ENCODE measurements at regions not wholly inside any gene's neighbourhood (a gene's known extent, or its start where the extent isn't known, plus 50 kb on each side); places are given as distances from the start of the nearest gene placed in this dataset.

DNA sequence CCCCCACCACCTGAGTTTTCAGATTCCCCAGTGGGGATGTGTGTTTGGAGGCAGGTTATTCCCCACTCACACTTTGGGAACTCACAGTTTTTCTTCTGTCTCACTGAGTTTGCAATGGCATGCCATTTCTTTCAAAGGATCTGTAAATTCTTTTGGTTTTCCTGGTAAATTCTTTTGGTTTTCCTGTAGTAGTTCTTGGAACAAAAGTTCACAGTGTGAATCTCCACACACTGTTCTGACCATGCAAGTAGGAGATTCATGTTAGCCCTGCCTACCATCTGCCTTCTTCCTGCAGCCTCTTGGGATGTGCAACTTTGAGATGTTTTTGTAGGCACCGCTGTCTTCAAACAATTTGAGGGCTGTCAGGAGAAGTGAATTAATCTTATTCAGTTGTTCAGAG is 165.6 kb upstream of the OGFRL1 start:
- DNase-seq (ENCODE audit: low read depth) = peak; percentile 83

DNA sequence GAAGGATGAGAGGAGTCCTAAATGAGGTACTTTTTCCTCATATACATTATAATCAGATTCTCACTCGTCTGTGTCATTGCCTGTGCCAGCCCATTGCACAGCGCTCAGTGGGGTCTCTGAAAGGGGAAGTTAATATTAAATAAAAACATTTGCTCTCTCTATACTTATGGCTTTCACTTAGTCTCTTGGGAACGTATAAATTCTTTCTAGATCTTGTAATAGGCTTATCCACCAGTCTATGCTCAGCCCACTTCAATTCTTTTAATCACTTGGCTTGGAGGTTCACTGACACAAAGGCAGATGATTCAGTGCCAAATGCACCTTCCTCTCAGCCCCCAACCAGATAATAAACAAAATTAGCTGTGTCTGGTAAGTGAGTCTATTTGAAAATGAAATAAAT is 164.3 kb upstream of the OGFRL1 start:
- no peak for DNase-seq (ENCODE audit: low read depth)

DNA sequence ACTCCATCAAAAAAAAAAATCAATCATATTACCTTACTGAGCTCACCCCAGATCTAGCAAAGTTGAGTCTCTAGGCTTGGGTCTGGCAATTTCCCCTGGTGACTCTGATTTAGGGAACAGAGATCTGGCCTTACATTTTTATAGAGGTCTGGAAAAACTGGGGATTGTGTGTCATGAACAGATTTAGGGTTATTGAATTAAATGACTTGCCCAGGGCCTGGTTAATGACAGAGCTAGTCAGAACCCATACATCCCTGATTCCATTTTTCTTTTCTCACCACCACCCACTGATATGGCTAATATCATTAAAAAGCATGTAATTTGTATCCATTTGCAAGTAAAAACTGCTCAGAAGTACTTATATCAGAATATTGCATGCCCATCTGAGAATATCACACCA is 163.4 kb upstream of the OGFRL1 start:
- DNase-seq (ENCODE audit: low read depth) = no peak

DNA sequence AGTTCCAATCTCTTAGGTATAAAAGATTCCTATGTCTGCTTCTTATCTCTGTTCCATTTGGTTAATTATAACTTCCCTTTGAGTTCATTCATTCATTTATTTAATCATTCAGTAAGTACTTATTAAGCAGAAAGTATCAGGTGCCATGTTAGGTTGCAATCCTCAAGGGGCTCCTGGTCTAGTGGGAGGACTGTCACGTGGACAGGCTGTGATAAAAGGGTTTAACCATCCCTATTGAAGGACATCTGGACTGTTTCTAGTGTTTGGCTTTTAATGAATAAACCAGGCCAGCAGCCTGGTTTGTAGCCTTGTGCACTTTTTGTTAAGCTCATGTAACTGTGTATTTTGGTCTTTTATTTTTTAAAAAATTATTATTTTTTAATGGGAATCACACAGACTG is 162.1 kb upstream of the OGFRL1 start:
- DNase-seq (ENCODE audit: low read depth) = no peak

DNA sequence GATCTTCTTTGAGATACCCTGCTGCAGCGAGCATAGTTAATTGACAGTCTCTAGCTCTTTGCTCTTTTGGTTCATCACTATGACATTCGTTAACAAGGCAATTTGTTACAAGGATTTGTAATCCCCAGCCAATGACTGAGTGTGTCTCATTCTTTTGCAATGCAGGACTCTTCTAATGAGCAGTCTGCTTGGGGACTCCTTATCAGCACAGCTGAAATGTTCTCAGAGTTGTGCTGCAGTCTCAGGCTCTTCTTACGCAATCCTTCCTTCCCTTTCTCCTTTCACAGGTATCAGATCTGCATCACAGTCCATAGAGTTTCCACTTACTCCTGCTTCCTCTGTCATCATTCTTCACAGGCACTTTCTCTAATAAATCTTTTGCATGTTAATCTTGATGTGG is 161.2 kb upstream of the OGFRL1 start:
- no peak for DNase-seq (ENCODE audit: low read depth)

DNA sequence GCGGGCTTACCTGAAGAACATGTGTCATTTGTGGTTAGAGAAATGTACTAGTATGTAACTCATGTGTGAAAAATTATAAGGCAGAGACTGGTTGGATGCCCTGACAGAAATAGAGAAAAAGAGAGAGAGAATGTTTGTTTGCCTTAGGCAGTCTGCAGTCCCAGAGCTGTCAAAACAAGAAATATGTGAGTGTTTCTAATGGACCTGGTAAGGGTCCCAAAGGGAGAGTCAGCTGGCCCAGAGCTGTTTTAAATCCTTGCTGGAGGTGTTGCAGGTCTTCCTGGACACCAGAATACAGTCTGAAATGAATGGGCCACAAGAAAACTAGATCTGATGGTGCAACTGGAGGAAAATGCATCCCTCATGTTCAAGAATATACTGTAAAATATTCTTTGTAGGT is 158.3 kb upstream of the OGFRL1 start:
- no peak for DNase-seq (ENCODE audit: low read depth)

DNA sequence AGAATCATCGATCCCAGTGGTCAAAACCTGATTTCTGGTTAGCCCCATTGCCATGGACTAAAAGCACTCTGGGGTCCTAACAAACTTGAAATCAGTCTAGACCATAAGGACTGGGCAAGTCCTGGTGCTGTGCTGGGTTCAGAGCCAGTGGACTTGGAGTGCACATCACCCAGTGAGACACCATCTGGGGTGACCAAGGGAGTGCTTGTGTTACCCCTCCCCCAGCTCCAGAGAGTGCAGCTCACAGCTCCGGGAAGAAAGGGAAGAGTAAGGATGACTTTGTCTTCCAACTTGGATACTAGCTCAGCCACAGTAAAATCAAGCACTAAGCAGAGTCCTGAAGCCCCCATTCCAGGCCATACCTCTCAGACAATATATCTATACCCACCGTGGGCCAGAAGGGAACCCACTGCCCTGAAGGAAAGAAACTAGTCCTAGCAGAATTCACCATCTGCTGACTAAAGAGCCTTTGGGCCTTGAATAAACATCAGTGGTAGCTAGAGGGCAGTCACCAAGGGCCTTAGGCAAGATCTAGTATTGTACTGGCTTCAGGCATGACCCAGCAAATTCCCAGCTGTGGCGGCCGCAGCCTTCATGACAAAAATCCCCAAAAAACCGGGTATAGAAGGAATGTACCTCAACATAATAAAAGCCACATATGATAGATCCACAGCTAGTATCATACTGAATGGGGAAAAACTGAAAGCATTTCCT is 153.5 kb upstream of the OGFRL1 start:
- no peak for DNase-seq (ENCODE audit: low read depth)

DNA sequence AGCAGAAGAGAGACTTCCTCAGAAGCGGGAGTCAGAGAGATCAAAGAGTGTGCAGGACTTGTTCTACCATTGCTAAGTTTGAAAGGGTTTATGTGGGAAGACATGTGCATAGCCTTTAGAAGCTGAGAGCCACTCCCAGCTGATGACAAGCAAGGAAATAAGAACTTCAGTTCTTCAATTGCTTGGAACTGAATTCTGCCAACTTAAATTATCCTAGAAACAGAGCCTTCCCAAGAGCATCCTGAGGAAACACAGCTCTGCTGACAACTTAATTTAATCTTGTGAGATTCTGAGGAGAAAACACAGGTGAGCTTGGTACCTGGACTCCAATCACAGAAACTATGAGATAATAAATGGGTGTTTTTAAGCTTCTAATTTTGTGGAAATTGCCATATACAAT is 150.6 kb upstream of the OGFRL1 start:
- no peak for DNase-seq (ENCODE audit: low read depth)

DNA sequence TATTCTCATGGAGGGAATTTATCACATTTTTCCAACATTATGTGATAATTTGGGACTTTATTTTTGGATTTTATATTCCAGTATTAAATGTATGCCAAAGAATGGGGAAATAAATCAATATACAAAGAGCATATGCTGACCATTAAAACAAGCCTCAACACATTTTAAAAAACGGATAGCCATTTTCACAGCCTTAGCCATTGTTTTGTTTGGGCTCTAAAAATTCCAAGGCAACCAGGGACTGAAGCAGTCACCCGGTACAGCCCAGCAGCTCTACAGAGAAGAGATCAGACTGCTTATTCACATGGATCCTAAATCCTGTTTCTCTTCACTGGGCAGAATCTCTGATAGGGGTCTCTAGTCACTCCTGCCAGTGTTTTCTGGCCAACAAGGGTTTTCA is 150.2 kb upstream of the OGFRL1 start:
- DNase-seq (ENCODE audit: low read depth) = peak; percentile 83

DNA sequence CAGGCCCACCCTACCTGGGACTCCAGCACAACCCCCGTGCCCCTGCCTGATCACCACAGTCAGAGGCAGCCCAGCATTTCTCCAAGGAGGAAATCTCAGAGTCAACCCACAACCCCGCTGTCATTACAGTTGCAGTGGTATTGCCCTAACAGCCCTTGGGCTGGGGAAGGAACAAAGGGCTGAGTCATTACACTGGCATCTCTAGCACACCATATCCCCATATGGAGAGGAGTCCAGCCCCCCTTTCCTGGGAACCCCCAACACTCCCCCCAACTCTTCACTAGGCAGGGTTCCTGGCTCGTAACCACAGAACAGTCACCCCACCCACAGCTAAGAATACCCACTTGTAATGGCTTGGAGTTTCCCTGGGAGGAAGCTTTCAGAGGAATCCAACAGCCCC is 149.4 kb upstream of the OGFRL1 start:
- peak; percentile 92 for DNase-seq (ENCODE audit: low read depth)

DNA sequence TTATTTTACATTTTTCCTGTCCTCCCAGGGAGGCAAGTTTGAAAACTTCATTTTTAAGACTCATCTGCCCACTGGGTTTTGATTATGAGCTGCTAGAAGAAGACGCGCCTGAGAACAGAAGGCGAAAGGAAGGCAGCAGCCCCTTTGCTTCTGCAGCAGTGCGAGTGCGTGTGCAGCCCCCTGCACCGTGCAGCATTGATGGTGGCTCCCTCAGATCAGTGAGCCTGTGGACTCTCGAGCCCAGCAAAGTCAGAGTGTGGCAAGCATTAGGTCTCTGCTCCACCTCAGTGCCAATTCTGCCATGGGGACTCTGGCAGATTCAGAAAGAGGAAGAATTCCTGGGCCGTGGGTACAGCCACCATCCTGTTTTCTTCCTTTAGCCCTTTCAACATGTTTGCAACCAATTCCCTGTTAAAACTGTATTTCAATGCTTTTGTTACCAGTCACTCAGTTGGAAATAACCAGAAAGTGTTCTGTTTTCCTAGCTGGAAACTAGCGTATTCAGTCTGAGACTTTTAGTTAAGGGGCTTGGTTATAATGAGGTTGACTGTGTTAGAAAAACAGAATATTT is 134.8 kb upstream of the OGFRL1 start:
- DNase-seq (ENCODE audit: low read depth) = no peak

DNA sequence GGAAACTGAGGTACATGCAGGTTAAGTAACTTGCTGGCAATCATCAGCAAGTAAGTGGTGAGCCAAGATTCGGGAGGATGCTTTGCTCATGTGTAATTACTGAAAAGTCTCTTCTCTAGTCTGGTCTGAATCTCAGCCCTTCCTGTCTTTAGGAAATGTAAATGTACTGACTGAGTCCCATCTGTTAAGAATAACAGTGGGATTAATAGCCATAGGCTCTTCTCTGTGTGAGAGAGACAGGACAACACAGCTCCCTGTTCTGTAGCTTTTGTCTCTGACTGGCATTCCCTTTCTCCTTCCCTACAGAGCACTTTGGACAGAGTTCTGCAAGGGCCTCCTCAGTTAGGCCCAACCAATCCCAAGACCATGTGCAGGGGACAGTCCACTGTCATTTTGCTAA is 131.3 kb upstream of the OGFRL1 start:
- no peak for DNase-seq (ENCODE audit: low read depth)

DNA sequence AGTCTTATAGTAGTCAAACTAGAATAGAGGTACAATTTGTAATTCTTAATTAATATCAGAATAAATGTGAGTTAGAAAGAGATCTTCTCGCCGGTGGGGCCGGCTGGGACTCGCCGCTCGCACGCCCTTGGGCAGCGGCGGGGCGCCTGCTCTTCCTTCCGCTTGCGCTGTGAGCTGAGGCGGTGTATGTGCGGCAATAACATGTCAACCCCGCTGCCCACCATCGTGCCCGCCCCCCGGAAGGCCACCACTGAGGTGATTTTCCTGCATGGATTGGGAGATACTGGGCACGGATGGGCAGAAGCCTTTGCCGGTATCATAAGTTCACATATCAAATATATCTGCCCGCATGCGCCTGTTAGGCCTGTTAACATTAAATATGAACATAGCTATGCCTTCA is 123.7 kb upstream of the OGFRL1 start:
- no peak for DNase-seq (ENCODE audit: low read depth)

DNA sequence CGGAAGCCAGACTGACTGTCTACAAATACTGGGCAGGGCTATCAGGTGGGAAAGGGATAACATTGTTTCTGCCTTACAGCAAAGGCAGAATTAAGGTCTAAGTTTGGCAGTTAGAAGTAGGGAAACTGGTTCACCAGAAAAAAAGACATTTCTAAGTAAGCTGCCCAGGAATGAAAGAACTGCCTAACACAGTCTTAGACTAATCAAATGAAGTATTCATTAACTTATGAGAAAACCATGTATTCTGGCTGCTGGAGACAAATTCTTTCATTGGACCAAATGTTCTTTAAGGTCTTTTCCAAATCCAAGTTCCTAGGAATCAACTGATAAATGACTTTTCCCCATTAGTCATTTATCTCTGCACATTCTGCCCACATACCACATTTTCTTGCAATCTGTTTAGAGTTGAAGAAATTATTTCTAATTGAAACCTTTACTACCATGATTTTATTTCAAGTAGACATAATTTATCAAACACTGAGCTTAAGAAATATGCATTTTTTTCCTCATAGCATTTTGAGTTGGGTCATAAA is 120.3 kb upstream of the OGFRL1 start:
- DNase-seq (ENCODE audit: low read depth) = peak; percentile 31

DNA sequence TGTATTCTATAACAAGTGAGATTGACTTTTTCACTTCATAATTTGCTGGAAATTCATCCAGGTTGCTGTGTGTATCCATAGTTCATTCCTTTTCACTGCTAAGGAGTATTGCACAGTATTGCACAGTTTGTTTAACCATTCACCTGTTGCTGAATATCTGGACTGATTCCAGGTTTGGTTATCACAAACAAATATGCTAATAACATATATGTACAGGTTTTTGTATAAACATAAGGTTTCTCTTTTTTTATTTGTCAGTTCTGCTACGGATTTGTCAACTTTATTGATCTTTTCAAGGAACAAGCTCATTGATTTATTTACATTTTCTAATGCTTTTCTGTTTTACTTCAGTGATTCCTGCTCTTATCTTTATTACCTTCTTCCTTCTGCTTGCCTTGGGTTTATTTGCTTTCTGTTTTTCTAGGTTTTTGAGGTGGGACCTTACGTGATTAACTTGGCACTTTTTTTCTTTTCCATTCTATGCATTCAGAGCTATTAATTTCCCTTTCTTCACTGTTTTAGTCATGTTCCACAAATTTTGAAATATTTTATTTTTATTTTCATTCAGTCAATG is 117.0 kb upstream of the OGFRL1 start:
- no peak for DNase-seq (ENCODE audit: low read depth)

DNA sequence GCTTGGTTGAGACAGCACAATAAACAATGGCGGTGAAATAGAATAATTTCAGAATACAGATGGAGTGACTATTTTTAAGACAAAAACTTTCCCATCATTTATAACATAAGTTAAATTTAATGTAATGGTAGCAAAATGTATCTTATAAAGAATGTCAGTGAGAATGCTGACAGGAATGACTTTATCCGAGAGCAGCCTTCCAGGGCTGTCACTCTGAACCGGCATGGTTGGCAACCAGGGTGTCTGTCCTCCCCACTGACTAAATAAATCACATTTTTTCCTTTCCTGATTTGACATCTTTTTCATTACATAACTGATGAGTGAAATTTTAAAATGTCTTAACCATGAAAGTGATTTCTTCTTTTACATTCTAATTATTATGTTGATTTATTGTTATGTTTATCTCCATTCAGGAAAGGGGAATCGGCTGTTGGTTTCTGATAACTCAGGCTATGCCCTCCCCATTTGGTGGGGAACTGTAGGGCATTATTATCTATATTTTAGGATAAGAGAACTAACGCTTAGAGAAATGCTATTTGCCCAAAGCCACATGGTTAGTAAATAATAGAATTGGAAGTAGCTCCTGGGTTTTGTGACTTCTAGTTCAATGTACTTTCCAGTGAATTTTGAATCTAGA is 109.2 kb upstream of the OGFRL1 start:
- no peak for DNase-seq (ENCODE audit: low read depth)

DNA sequence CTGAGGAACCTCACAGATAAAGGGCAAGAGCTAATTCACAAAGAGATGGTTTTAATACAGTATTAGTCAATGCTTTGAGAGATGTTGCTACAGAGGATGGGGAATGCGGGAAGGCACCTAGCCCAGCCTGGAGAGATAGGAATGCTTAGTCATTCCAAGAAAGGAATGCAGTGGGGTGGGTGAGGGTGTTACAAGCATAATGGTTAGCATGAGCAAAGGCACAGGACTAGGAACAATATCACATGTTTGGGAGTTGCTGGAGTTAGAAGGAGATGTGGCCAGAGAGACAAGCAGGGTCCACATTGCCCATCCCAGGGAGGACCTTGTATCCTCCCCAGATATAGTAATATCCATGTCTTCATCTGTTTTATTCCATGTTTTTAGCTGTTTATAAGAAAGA is 107.0 kb upstream of the OGFRL1 start:
- DNase-seq (ENCODE audit: low read depth) = peak; percentile 93

DNA sequence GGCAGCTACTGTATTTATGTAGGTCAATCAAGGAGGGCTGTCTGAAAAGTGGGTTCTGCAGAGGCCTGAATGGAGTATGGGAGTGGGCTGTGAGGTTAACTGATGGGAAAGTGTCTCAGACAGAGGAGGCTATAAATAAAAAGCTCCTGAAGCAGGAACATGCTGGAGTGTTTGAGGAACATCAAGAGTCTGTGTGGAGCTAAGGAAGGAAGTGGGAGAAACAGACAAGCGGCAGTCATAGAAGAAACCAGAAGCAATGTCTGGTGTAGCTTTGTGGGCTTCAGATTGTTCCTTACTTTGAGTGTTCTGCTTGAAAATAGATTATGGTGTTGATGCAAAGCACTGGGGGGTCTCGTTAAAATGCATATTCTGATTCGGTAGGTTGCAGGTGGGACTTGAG is 101.5 kb upstream of the OGFRL1 start:
- no peak for DNase-seq (ENCODE audit: low read depth)

DNA sequence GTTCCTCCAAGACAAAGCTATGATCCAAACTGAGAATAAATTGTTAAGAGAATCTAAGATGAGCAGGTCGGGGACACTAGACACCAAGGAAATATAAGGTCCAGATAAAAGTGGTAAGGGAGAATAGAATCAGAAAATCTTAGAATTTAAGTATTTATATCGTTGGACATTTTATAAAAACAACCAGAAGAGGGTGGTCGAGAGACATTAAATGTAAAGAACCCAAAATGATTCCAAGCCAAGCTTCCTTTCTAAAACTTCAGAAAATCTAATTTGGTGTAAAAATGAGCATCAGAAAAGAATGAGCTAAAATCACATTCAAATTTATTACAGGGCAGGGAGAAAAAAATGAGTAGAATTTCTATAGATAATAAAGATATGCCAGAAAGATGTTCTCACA is 97.8 kb upstream of the OGFRL1 start:
- DNase-seq (ENCODE audit: low read depth) = peak; percentile 48

DNA sequence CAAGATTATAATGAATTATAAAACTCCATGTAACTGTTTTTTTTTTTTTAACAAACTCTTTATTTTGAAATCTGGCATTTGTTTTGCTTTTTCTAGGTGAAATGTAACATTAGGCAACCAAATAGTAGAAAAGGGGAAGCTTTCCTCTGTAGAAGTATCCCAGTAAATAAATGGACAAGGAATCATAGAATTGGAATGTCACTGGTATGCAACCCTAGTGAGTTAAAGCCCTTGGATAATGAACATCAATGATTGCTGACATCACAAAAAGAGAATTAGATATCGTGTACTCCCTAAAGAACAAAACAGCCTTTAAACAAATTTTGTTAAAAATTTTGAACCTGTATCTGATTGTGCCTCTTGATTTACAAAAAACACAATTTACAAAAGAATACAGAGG is 93.9 kb upstream of the OGFRL1 start:
- DNase-seq (ENCODE audit: low read depth) = peak; percentile 92

DNA sequence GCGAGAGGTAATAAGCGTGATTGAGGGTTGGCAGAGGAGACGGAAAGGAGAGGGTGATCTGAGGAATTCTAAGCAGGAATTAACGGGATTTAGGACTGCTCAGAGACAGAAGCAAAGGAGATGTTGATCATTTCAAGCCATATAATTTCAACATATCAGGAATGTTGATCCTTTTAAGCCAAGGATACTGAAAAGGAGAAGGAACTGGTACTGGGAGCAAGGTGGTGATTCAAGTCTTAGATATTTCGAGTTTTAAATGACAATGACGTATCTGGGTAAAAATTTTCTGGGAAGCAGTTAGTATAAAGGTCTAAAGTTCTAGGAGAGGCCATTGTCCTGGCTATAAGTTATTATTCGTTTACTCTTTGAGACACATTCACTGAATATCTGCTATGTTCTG is 91.3 kb upstream of the OGFRL1 start:
- DNase-seq (ENCODE audit: low read depth) = peak; percentile 23

DNA sequence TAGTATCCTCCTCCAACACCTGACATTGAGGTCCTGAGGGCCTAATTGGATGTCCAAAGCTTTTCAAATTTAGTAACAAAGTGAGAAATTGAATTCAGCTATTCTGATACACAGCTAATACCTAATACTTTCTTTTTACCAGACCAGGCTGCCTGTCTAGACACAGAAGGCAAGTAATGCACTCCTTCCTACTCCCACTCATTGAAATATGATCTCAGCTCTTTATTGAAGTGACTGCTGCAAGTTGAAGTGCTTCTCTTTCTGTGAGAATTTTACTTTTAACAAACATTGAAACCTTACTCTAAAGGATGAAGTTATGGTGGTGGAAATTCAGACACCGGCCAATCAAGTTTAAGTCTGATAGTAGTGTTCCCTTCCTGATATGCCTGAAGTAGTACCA is 90.8 kb upstream of the OGFRL1 start:
- peak; percentile 38 for DNase-seq (ENCODE audit: low read depth)

DNA sequence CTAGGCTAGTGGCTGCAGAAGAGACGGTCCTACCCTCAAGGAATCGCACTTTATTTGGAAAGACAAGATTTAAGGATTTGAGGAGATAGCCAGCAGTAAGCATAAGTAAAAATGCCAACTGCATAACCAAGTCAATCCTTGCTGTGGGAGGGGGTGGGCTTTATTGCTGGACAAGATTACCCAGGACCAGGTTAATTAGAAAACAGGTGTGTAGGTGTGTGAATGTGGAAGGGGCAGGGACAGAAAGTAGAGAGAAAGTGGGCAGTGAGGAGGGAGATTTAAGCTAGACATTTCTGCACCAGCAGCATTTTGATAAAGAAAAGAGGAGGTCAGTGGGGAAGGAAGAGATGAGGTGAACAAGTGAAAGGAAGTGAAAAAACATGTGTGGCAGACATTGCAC is 89.7 kb upstream of the OGFRL1 start:
- no peak for DNase-seq (ENCODE audit: low read depth)

Data from renal cortical epithelial cell (primary cell).